ENCODE measurements at regions not wholly inside any gene's neighbourhood (a gene's known extent, or its start where the extent isn't known, plus 50 kb on each side); places are given as distances from the start of the nearest gene placed in this dataset.

DNA sequence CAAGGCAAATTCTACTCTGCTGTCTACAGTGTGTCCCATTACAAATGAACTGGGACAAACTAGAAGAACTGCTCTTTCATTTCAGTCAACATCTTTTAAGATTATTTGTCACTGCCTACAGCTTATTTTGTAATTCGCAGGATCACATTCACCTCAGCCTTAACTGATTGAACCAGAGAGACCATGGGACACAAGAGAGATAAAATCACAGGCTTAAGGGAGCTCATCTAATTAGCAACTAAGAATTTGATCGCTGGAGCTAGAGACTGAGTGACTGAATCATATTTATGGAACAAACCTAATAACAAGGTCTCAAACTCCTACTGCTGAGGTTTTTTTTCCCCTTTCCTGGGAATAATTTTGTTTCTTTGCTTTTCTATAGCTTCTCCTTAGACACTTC lies 898.2 kb downstream of the PCDH18 start:
- TF ChIP-seq CTCF (IDR thresholded peaks at IDR 0.05): no peak
- TF ChIP-seq ZFX (IDR thresholded peaks at IDR 0.05; ENCODE audit: borderline replicate concordance): no peak
- H3K27ac ChIP-seq: no peak overlapping the region

DNA sequence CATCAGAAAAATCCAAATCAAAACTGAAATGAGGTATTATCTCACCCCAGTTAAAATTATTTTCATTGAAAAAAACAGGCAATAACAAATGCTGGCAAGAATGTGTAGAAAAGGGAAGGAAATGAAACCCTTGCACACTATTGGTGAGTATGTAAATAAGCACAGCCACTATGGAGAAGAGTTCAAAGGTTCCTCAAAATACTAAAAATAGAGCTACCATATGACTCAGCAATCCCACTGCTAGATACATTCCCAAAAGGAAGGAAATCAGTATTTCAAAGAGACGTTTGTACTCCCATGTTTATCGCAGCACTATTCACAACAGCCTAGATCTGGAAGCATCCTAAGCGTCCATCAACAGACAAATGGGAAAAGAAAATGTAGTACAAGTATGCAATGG lies 932.4 kb downstream of the PCDH18 start:
- no peak for TF ChIP-seq CTCF (IDR thresholded peaks at IDR 0.05)
- TF ChIP-seq ZFX (IDR thresholded peaks at IDR 0.05; ENCODE audit: borderline replicate concordance): no peak
- no peak overlapping the region for H3K27ac ChIP-seq

- H3K27ac ChIP-seq: no peak overlapping the region
- TF ChIP-seq CTCF (IDR thresholded peaks at IDR 0.05) (no peak), ZFX (IDR thresholded peaks at IDR 0.05; ENCODE audit: borderline replicate concordance) (no peak)
These were observed 941.9 kb downstream of the PCDH18 start for GRCh38 chr4:136590440-136590839.

- no peak overlapping the region for H3K27ac ChIP-seq
- TF ChIP-seq CTCF (IDR thresholded peaks at IDR 0.05) (no peak), ZFX (IDR thresholded peaks at IDR 0.05; ENCODE audit: borderline replicate concordance) (no peak)
These were observed 948.7 kb downstream of the PCDH18 start for GRCh38 chr4:136583567-136583966.

- H3K27ac ChIP-seq: no peak overlapping the region
- TF ChIP-seq ZFX (IDR thresholded peaks at IDR 0.05; ENCODE audit: borderline replicate concordance) (no peak), CTCF (IDR thresholded peaks at IDR 0.05) (no peak)
These were observed 951.2 kb downstream of the PCDH18 start for GRCh38 chr4:136581119-136581518.

DNA sequence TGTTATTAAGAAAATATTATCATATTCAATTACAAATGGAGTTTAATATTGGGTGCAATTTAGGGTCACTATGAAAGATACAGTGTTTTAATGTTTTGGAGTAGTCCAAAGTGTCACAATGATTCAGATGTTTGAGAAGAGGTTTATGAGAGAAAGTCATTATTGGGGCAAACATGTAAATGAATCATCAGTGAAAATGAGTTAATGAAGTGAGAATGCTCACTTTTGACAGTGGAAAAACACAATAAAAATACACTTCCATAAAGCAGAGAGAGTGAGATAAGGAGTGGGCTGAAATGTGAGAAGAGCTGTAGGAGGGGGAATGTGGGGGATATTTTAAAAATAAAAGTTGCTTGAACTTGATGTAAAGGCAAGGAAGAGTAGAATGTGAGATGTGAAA lies 957.1 kb downstream of the PCDH18 start:
- TF ChIP-seq CTCF (IDR thresholded peaks at IDR 0.05) (no peak), ZFX (IDR thresholded peaks at IDR 0.05; ENCODE audit: borderline replicate concordance) (no peak)
- no peak overlapping the region for H3K27ac ChIP-seq

DNA sequence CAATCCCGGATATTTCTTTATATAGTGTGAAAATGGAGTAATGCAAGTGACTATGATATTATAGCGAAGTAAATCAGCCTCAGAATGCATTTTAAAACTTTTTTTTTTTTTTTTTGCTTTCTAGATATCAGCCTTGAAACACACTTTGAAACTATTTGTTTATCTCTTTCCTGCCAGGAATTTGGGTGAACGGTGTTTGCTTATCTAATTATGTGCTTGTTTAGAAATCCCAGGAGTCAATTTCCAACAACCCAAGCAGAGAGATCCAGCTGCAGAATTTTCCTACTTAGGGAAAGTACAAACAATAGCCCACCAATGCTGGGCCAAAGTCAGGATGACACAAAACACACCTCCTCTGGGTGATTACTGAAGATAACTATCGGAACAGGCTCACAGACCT lies 958.8 kb downstream of the PCDH18 start:
- no peak overlapping the region for H3K27ac ChIP-seq
- TF ChIP-seq ZFX (IDR thresholded peaks at IDR 0.05; ENCODE audit: borderline replicate concordance) (no peak), CTCF (IDR thresholded peaks at IDR 0.05) (no peak)
